HG03439 (cell line): ENCODE measurements at regions not wholly inside any gene's neighbourhood (a gene's known extent, or its start where the extent isn't known, plus 50 kb on each side); places are given as distances from the start of the nearest gene placed in this dataset.
"Not testable (repeated sequence)": the region's sequence is repeated elsewhere in the genome, so short reads cannot be mapped to it uniquely, and the experiment has no call there.

ENCODE experiments used
- ATAC-seq: cut with Tn5 transposase; IDR thresholded peaks from one replicate; pipeline ENCODE4 v1.9.1; 2021; ENCODE audit warnings: mild to moderate bottlenecking, moderate library complexity; ENCODE audit not compliant: unreplicated experiment

DNA sequence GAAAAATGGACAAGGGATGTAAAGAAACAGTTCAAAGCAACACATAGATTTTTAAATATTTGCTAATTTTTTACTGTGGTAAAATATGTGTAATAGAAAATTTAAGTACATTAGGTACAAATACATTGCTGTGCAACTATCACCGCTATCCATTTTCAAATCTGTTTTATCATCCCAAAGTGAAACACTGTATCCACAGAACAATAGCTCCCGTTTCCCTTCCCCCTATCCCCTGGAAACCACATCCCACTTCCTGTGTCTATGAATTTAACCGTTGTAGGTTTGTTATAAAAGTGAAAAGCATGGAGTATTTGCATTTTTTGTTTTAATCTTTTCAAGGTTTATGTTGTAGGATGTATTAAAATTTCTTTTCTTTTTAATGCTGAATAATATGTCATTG is 152.9 kb upstream of the HSFY1 start:
- ATAC-seq = not testable (repeated sequence)

DNA sequence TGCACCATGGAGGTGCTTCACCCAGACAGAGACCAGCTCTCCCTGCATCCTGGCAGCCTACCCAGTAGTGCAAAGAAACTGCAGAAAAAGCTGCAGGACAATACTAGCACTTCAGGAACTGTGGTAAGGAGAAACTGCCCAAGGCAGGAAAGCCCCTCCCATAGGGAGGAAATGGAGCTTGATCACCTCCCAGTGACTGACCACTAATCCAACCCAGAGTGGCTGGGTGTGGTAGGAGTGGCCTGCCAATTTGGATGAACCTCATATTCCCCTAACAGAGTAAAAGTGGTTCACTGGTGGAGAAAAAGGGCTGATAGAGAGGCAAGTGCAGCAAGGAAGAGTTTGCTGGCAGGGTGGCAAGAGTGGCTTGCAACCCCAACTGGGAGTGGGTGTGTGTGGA is 125.7 kb upstream of the HSFY1 start:
- ATAC-seq = not testable (repeated sequence)

DNA sequence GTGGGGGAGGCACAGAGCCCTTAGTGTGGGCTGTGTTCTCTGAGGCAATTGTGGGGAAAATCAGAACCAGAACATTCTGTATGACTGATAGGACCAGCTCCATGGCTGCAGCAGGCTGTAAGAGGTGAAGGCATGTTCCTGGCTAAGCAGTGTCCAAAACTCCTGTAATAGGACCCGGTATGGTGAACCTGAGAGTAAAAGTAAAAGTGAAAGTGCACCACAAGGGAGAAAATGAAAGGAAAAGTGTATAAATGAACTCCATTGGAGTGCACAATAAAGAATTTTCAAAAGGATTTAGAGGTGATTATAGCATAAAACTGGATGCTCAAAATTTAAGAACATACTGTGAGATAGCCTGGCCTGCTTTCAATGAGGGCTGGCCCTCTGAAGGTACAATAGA is 125.1 kb upstream of the HSFY1 start:
- ATAC-seq = not testable (repeated sequence)

DNA sequence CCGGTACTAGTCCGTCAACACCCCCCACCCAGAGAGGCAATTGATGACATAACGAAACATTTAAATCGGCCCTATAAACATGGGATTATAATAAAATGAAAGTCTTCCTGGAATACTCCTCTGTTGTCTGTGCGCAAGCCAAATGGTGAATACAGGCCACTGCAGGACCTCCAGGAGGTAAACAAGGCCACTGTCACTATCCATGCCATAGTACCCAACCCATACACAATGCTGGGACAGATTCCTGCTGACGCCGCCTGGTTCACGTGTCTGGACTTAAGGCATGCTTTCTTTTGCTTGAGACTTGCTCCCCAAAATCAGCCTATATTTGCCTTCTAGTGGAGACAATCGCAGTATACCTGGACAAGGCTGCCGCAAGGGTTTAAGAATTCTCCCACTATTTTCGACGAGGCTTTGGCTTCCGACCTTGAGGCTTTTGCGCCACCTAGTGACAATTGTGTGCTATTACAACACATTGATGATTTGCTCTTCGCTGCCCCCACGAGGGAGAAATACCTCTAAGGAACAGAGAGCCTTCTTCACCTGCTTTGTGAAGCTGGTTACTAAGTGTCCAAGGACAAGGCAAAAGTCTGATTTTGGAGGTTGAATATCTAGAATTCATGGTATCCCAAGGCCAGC is 122.4 kb upstream of the HSFY1 start:
- not testable (repeated sequence) for ATAC-seq

DNA sequence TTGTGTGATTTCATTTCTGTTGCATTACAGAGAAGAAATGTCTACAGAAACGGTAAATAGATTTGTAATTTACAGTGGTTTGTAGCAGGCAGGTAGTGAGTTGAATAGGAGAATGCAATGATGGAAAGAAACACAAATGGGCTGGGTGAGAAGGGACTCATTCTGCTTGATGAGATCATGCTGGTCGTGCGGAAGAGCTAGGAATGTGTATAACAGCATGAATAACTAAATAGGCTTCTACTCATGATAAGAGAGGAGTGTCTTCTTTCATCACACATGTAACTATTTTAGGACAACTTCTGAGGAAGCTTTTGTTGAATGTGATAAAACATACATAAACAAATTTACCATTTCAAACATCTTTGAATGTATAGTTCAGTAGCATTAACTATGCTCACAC is 113.0 kb upstream of the HSFY1 start:
- ATAC-seq = not testable (repeated sequence)

DNA sequence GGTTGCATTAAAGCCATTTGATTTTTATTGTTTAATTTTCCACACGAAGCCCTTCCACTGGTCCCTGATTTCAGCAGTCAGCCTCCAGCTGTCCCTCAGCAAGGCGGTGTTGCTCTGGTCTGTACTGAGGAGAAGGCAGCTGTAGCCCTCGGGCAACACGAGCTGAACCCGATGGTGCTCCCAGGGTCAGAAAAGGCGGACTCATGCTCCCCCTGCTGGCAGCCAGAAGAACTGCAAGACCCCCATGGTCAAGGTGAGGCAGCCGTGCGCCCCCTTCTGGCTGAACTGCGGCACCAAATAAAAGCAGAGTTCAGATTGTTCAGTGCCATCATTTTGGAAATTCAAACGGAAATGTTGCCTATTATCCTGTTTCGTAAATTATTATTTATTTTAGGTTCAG is 100.7 kb upstream of the HSFY1 start:
- peak; percentile 81 for ATAC-seq

DNA sequence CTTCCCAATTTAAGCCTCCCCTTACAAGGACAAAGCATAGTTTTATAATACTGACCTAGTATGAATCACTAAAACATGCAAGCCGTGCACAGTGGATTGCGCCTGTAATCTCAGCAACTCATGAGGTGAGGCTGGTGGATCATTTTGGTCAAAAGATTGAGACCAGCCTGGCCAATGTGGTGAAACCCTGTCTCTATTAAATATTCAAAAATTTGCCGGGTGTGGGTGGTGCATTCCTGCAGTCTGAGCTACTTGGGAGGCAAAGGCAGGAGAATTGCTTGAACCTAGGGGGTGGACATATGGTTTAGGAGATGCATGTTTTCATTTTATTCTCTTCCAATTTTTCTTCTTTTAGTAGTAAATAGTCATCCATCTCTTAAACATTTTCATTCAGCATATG is 93.7 kb upstream of the HSFY1 start:
- ATAC-seq = not testable (repeated sequence)

DNA sequence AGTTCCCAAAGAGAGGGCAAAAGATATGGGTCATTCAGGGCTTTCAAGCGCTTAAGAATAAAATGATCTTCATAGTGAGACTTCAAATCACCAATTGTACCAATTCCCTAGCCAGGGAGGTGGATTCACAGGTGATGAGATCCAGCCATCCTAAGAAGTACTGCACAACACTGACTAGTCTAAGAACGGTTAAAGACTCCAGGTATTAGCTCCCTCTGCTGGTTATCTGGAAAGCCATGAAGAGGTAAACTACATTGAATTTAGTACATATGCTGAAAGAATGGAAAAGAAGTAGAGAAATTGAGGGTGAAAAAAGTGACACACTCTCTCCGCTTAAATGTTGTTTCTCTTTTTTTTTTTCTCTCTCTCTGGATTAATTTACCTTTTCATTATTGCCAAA is 87.4 kb upstream of the HSFY1 start:
- not testable (repeated sequence) for ATAC-seq

DNA sequence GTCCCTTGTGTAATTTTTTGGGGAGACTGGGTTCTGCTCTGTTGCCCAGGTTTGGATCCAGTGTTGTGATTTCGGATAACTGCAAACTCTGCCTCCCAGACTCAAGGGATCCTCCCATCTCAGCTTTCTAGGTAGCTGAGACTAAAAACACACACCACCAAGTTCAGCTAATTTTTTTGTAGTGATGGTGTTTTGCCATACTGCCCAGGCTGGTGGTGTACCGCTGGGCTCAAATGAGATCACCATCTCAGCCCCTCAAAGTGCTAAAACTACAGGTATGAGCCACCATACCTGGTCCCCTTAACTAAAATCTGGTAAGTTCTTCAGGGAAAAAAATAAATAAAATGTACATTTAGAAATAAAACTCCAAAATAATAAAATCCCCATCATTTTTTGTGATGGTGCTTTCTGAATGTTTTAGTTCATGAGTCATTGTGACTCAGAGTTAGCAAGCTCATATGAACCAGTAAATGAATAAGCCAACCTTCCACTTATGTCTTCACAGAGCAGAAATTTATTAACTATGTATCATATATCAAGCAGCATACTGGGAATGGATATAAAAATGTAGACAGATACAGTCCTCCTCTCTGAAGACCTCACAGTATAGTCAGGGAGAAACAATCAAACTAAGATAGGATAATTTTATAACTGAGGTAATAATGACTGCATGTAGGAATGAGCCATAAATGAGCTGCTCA is 85.2 kb upstream of the HSFY1 start:
- not testable (repeated sequence) for ATAC-seq

DNA sequence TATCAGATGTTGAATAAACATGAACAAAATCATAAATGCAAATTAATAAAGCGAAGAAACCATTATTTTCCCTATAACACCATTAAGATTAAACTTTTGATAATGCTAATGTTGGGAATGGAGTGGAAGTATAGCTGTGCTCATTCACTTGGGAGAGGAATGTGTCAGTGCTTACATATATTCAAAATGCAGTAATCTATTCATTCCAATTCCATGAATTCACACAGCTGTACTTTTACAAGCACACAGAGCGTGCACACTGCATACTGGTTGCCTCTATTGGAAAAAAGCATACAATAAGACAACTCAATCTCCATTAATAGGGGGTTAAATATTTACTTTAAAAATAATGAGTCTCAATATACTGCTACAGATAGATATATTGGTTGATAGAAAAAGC is 81.7 kb upstream of the HSFY1 start:
- not testable (repeated sequence) for ATAC-seq

DNA sequence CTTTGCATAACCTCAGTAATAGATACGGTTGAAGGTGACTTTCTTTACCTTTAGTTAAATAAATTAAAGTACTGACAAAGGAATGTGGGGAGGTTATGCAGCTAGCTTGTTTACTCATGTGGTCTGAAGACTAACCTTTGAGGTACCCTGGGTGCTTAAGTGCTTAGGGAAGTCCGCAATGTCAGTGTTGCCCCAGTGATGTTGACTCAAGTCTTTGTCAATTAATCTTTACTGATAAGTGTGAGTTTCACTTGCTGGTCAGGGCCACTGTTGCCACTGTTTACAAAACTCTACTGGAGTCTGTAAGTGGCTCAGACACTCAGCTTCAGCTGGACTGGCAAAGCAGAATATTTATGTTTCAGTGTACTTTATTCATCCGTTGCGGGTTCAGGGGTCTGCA is 79.9 kb upstream of the HSFY1 start:
- ATAC-seq = not testable (repeated sequence)

DNA sequence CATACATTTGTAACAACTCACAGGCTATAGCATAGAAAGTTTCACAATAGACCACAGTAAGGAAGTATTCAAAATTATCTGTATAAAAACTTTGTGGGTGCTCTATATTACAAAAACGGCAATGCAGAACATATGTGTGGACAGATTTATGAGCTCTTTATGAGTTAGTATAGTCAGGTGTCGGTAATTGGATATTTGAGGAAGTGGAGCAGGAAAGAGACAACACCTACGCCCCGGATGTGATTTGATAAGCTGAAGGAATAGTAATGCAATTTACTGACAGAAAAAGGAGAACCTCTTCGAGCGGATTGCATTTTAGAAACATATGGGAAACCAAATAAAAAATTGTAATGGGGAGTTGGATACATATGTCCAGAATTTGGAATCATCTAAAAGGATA is 63.2 kb upstream of the HSFY1 start:
- ATAC-seq = not testable (repeated sequence)
